Loucy (cell line): ENCODE measurements at regions not wholly inside any gene's neighbourhood (a gene's known extent, or its start where the extent isn't known, plus 50 kb on each side); places are given as distances from the start of the nearest gene placed in this dataset.
A peak's percentile ranks its signal among the peaks of the same experiment; 100 is the strongest.

Experiments used
- H2AFZ ChIP-seq: fragments of 200-600 bp; sonication (generic); 2 replicates; pipeline ENCODE4 v1.6.0; 2016; ENCODE audit warnings: antibody characterized with exemption, mild to moderate bottlenecking, low read length, moderate library complexity
- H3F3A ChIP-seq: fragments of 200-600 bp; 2 replicates; pipeline ENCODE4 v1.6.0; 2016; ENCODE audit warnings: antibody characterized with exemption, low read depth, mild to moderate bottlenecking
- H3K27me3 ChIP-seq: fragments of 200-600 bp; sonication (generic); 2 replicates; pipeline ENCODE4 v1.6.1; 2014; ENCODE audit warnings: low read length, mild to moderate bottlenecking; ENCODE audit not compliant: insufficient read depth, poor library complexity, severe bottlenecking
- H3K36me3 ChIP-seq: fragments of 200-600 bp; sonication (generic); 2 replicates; pipeline ENCODE4 v1.6.1; 2016; ENCODE audit warnings: low read length; ENCODE audit not compliant: insufficient read depth
- H3K4me1 ChIP-seq: fragments of 200-600 bp; sonication (generic); 2 replicates; pipeline ENCODE4 v1.5.1; 2014; ENCODE audit warnings: low read length, mild to moderate bottlenecking; ENCODE audit not compliant: insufficient read depth, poor library complexity, severe bottlenecking
- H3K4me2 ChIP-seq: fragments of 200-600 bp; sonication (generic); 2 replicates; pipeline ENCODE4 v1.6.0; 2014; ENCODE audit warnings: antibody characterized with exemption, low read length, low read depth, mild to moderate bottlenecking; ENCODE audit not compliant: poor library complexity, severe bottlenecking
- H3K4me3 ChIP-seq: fragments of 200-600 bp; sonication (generic); 2 replicates; pipeline ENCODE4 v1.5.1; 2014; ENCODE audit warnings: low read length, mild to moderate bottlenecking, mixed read lengths; ENCODE audit not compliant: poor library complexity, severe bottlenecking
- H3K79me2 ChIP-seq: fragments of 200-600 bp; sonication (generic); 2 replicates; pipeline ENCODE4 v1.6.1; 2014; ENCODE audit warnings: low read length; ENCODE audit not compliant: insufficient read depth
- H3K9ac ChIP-seq: fragments of 200-600 bp; sonication (generic); 2 replicates; pipeline ENCODE4 v1.6.0; 2014; ENCODE audit warnings: mild to moderate bottlenecking, low read depth, low read length, moderate library complexity; ENCODE audit not compliant: poor library complexity, severe bottlenecking
- H3K9me2 ChIP-seq: fragments of 200-600 bp; sonication (generic); replicated peaks from 2 replicates; pipeline ENCODE4 v1.6.1; 2016; ENCODE audit warnings: low read depth, low read length, mixed read lengths
- H3K9me3 ChIP-seq: fragments of 200-600 bp; sonication (generic); 2 replicates; pipeline ENCODE4 v1.6.1; 2014; ENCODE audit warnings: mild to moderate bottlenecking, antibody characterized with exemption, low read length, low read depth; ENCODE audit not compliant: insufficient read depth
- H4K20me1 ChIP-seq: fragments of 200-600 bp; sonication (generic); 2 replicates; pipeline ENCODE4 v1.6.0; 2014; ENCODE audit warnings: antibody characterized with exemption, low read length, mild to moderate bottlenecking; ENCODE audit not compliant: insufficient read depth, poor library complexity, severe bottlenecking
- EZH2phosphoT487 ChIP-seq: fragments of 200-600 bp; IDR thresholded peaks from 2 replicates; pipeline ENCODE4 v1.6.1; 2018; ENCODE audit warnings: antibody characterized with exemption, mild to moderate bottlenecking, moderate library complexity, borderline replicate concordance
- TF ChIP-seq, protein P1 (sequence below): fragments of 200-600 bp; sonication (generic); conservative IDR thresholded peaks from 2 replicates; pipeline ENCODE4 v1.5.1; 2014; ENCODE audit warnings: mild to moderate bottlenecking, antibody characterized with exemption, low read length

GRCh38 chr6:14571001-14571400 is 453.4 kb downstream of the CD83 start:
- Histone ChIP-seq H3K4me1 (peaks cover 31% of the 10 kb centered on the region), H3K36me3 (no peaks in the 10 kb centered on the region), H3K4me3 (no peak overlapping the region), H3K9me2 (no peaks in the 10 kb centered on the region), H3K27me3 (no peaks in the 10 kb centered on the region), H3K9me3 (no peaks in the 10 kb centered on the region), H3K79me2 (no peaks in the 10 kb centered on the region), H3F3A (no peaks in the 10 kb centered on the region; the same call in 1 of the 2 replicates), H3K4me2 (no peak overlapping the region), H2AFZ (no peak overlapping the region), H3K9ac (no peak overlapping the region), H4K20me1 (no peaks in the 10 kb centered on the region)
- TF ChIP-seq EZH2phosphoT487 = no peak
- TF ChIP-seq, protein P1, sequence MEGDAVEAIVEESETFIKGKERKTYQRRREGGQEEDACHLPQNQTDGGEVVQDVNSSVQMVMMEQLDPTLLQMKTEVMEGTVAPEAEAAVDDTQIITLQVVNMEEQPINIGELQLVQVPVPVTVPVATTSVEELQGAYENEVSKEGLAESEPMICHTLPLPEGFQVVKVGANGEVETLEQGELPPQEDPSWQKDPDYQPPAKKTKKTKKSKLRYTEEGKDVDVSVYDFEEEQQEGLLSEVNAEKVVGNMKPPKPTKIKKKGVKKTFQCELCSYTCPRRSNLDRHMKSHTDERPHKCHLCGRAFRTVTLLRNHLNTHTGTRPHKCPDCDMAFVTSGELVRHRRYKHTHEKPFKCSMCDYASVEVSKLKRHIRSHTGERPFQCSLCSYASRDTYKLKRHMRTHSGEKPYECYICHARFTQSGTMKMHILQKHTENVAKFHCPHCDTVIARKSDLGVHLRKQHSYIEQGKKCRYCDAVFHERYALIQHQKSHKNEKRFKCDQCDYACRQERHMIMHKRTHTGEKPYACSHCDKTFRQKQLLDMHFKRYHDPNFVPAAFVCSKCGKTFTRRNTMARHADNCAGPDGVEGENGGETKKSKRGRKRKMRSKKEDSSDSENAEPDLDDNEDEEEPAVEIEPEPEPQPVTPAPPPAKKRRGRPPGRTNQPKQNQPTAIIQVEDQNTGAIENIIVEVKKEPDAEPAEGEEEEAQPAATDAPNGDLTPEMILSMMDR = no peak

DNA sequence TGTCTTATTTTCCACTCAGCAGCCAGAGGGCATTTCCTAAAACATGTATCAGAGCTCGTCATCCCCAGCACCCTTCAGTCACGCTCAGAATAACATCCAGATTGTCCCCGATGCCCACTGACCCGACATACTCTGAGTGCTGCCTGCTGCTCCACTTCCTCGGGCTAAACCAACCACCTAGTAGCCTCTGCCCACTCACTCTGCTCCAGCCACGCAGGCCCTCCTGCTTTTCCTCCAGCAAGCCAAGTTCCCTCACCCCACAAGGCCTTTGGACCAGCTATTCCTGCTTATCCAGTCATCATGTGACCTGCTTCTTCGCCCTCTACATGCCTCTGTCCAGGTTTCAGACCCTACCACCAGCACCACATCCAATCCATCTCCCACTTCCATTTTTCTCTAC is 454.2 kb downstream of the CD83 start:
- Histone ChIP-seq H3K27me3 (no peaks in the 10 kb centered on the region), H3K4me3 (no peak overlapping the region), H3K9me2 (no peaks in the 10 kb centered on the region), H3K4me2 (no peak overlapping the region), H4K20me1 (no peaks in the 10 kb centered on the region), H3K9me3 (no peaks in the 10 kb centered on the region), H3F3A (no peaks in the 10 kb centered on the region; the same call in 1 of the 2 replicates), H3K9ac (no peak overlapping the region), H3K36me3 (no peaks in the 10 kb centered on the region), H3K4me1 (peaks cover 31% of the 10 kb centered on the region), H3K79me2 (no peaks in the 10 kb centered on the region), H2AFZ (no peak overlapping the region)
- no peak for TF ChIP-seq EZH2phosphoT487
- TF ChIP-seq, protein P1 = no peak

GRCh38 chr6:14573267-14573666 is 455.7 kb downstream of the CD83 start:
- no peaks in the 10 kb centered on the region for H3K27me3 ChIP-seq
- H2AFZ ChIP-seq = no peak overlapping the region
- H3K4me1 ChIP-seq = peaks cover 27% of the 10 kb centered on the region
- H3K79me2 ChIP-seq = no peaks in the 10 kb centered on the region
- H3K4me2 ChIP-seq = peak overlapping the region; percentile 38
- H3K36me3 ChIP-seq = no peaks in the 10 kb centered on the region
- H3K4me3 ChIP-seq = peak overlapping the region; percentile 2
- H3K9me2 ChIP-seq = no peaks in the 10 kb centered on the region
- H3K9ac ChIP-seq = peak overlapping the region; percentile 26
- no peaks in the 10 kb centered on the region for H4K20me1 ChIP-seq
- no peaks in the 10 kb centered on the region for H3F3A ChIP-seq
- H3K9me3 ChIP-seq = no peaks in the 10 kb centered on the region
- no peak for TF ChIP-seq EZH2phosphoT487
- TF ChIP-seq, protein P1 = no peak
